Cardiac septum (tissue), 1 donor: ENCODE measurements at regions not wholly inside any gene's neighbourhood (a gene's known extent, or its start where the extent isn't known, plus 50 kb on each side); places are given as distances from the start of the nearest gene placed in this dataset.
"Not testable (repeated sequence)": the region's sequence is repeated elsewhere in the genome, so short reads cannot be mapped to it uniquely, and the experiment has no call there.

ENCODE experiments used
- DNase-seq: peaks from one replicate; pipeline ENCODE4 v3.0.0-alpha.2; 2020; ENCODE audit warnings: low spot score
- intact Hi-C: fragments of 100-400 bp; cut with DNase I; formaldehyde crosslinking; loops from one replicate; pipeline ENCODE4 v1.14.0; 2022
- donor health status: DM: no; HTN: no; CAD: no.

- intact Hi-C loops, DNase-seq: not testable (repeated sequence)
Measured at GRCh38 chr2:90297701-90298100, 1606.2 kb downstream of the RPIA start.

DNA sequence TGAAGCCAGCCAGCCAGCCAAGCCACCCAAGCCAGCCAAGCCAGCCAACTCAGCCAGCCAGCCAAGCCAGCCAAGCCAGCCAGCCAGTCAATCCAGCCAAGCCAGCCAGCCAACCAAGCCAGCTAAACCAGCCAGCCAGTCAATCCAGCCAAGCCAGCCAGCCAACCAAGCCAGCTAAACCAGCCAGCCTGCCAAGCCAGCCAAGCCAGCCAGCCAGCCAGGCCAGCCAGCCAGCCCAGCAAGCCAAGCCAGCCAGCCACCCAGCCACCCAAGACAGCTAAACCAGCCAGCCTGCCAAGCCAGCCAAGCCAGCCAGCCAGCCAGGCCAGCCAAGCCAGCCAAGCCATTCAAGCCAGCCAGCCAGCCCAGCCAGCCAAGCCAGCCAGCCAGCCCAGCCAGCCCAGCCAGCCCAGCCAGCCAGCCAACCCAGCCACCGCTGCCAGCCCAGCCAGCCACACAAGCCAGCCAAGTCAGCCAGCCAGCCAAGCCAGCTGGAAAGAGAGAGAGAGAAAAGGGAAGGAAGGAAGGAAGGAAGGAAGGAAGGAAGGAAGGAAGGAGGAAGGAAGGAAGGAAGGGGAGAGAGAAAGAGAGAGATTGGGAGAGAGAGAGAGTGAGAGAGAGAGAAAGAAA, 1606.8 kb downstream of the RPIA start:
- intact Hi-C loops, DNase-seq: not testable (repeated sequence)

GRCh38 chr2:90298983-90299382, 1607.5 kb downstream of the RPIA start:
- DNase-seq, intact Hi-C loops: not testable (repeated sequence)

GRCh38 chr2:90322982-90323381, 1631.5 kb downstream of the RPIA start:
- DNase-seq, intact Hi-C loops: not testable (repeated sequence)

DNA sequence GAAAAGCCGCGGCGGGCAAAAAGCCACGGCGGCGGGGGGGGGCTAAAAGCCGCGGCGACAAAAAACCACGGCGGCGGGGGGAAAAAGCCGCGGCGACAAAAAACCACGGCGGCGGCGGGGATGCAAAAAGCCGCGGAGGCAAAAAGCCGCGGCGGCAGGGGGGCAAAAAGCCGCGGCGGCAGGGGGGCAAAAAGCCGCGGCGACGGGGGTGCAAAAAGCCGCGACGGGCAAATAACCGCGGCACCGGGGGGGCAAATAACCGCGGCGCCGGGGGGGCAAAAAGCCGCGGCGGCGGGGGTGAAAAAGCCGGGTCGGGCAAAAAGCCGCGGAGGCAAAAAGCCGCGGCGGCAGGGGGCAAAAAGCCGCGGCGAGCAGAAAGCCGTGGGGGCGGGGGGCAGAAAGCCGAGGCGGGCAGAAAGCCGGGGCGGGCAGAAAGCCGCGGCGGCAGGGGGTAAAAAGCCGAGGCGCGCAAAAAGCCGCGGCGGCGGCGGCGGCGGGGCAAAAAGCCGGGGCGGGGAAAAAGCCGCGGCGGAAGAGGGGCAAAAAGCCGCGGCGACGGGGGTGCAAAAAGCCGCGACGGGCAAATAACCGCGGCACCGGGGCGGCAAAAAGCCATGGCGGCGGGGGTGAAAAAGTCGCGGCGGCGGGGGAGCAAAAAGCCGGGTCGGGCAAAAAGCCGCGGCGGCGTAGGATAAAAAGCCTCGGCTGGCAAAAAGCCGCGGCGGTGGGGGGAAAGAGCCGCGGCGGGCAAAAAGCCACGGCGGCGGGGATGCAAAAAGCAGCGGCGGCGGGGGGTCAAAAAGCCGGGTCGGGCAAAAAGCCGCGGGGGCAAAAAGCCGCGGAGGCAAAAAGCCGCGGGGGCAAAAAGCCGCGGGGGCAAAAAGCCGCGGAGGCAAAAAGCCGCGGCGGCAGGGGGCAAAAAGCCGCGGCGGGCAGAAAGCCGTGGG, 1632.4 kb downstream of the RPIA start:
- DNase-seq, intact Hi-C loops: not testable (repeated sequence)

DNA sequence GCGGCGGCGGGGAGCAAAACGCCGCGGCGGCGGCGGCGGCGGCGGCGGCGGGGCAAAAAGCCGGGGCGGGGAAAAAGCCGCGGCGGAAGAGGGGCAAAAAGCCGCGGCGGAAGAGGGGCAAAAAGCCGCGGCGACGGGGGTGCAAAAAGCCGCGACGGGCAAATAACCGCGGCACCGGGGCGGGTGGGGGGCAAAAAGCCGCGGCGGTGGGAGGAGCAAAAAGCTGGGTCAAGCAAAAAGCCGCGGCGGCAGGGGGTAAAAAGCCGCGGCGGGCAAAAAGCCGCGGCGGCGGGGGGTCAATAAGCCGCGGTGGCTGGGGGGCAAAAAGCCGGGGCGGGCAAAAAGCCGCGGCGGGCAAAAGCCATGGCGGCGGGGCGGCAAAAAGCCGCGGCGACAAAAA, 1633.2 kb downstream of the RPIA start:
- intact Hi-C loops, DNase-seq: not testable (repeated sequence)

GRCh38 chr2:90325796-90326353, 1634.4 kb downstream of the RPIA start:
- intact Hi-C loops, DNase-seq: not testable (repeated sequence)

DNA sequence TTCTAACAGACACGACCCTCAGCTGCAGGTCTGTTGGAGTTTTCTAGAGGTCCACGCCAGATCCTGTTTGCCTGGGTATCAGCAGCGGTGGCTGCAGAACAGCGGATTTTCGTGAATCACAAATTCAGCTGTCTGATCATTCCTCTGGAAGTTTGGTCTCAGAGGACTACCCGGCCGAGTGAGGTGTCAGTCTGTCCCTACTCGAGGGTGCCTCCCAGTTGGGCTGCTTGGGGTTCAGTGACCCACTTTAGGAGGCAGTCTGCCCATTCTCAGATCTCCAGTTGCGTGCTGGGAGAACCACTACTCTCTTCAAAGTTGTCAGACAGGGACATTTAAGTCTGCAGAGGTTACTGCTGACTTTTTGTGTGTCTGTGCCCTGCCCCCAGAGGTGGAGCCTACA, 1664.1 kb downstream of the RPIA start:
- DNase-seq, intact Hi-C loops: not testable (repeated sequence)

DNA sequence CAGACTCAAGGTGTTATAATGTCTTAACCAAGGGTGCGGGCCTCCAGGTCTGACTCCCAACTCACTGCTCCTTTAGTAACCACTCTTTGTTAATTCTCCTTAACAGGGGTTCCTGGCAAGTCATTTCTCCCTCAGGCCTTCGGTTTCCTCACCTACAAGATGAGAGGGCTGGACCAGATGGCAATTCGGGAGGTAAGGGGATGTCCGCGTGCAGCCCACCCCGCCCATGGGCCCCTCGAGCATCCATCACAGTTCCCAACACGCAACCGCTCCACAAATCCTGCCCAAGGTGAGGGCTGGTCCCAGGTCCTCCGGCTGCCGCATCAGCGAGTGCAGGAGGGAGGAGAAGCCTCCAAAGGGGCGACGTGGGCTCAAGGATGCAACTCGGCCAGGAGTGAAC, 1667.9 kb downstream of the RPIA start:
- intact Hi-C loops, DNase-seq: not testable (repeated sequence)

- DNase-seq, intact Hi-C loops: not testable (repeated sequence)
Measured at GRCh38 chr2:90359887-90360730, 1668.6 kb downstream of the RPIA start.

DNA sequence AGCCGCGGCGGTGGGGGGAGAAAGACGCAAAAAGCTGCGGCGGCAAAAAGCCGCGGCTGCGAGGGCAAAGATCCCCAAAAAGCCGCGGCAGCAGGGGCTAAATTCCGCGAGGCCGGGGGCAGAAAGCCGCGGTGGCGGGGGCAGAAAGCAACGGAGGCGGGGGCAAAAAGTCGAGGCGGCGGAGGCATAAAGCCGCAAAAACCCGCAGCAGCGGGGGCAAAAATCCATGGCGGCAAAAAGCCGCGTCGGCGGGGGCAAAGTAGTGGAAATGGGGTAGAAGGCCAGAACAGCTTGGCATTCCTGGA, 1669.2 kb downstream of the RPIA start:
- intact Hi-C loops, DNase-seq: not testable (repeated sequence)
